ENCODE measurements at regions not wholly inside any gene's neighbourhood (a gene's known extent, or its start where the extent isn't known, plus 50 kb on each side); places are given as distances from the start of the nearest gene placed in this dataset.

DNA sequence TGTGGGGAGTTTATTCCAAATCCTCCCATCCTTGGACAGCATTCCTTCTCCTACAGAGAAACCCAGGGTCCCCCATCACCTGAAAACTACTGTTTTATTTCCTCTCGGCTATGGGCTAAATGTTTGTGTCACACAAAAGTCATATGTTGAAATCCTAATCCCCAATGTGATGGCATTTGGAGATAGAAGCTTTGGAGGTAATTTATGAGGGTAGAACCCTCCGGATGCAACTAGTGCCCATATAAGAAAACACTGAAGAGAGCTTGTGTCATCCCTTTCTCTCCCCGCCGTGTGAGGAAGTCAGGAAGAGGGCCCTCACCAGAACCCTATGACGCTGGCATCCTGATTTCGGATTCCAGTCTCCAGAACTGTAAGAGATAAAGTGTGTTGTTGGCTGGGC, 127.8 kb upstream of the NOCT start:
- no peak for DNase-seq
- Histone ChIP-seq H3K27ac (no peak overlapping the region), H3K9me2 (ENCODE audit: insufficient read depth) (no peaks in the 10 kb centered on the region), H3K27me3 (replicated peaks; ENCODE audit: insufficient read depth) (no peaks in the 10 kb centered on the region), H3K79me2 (ENCODE audit: insufficient read depth) (no peaks in the 10 kb centered on the region), H3K4me2 (ENCODE audit: unreplicated experiment) (no peak overlapping the region), H3F3A (ENCODE audit: insufficient read depth) (no peaks in the 10 kb centered on the region), H3K4me1 (ENCODE audit: insufficient read depth) (peaks cover 20% of the 10 kb centered on the region), H2AFZ (no peak overlapping the region), H3K9ac (no peak overlapping the region), H3K4me3 (no peak overlapping the region), H3K36me3 (ENCODE audit: low read depth) (no peaks in the 10 kb centered on the region), H3K9me3 (ENCODE audit: low read depth) (no peaks in the 10 kb centered on the region), H4K20me1 (ENCODE audit: insufficient read depth) (no peaks in the 10 kb centered on the region)
- in situ Hi-C loops (cut with MboI): no loop called here
- 81 to 90% methylated on average over 6 of the region's 6 CpGs for WGBS, 2 experiments (ENCODE audit: low coverage in 1 of 2, low lambda C conversion rate in 2 of 2, missing lambda C conversion rate in 2 of 2)
- TF ChIP-seq EZH2 (IDR thresholded peaks at IDR 0.05; ENCODE audit: insufficient read depth, poor library complexity, severe bottlenecking) (no peak), EZH2phosphoT487 (IDR thresholded peaks at IDR 0.05; ENCODE audit: insufficient read depth, low read depth) (no peak)

DNA sequence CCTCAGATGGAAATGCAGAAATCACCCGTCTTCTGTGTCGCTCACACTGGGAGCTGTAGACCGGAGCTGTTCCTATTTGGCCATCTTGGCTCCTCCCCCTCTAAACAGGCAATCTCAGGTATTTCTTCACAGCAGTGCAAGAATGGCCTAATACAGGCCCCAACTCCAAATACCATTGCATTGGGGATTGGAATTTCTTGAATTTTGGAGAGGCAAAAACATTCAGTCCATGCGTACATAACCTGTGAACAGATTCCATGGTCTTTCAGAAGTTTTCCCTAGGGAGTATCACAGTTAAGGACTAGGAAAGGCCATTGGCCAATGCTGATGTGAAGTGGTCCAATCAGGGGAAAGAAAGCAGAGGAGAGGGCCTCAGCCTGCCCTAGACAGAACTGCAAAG, 128.2 kb upstream of the NOCT start:
- no peaks in the 10 kb centered on the region for H3K9me3 ChIP-seq (ENCODE audit: low read depth)
- H3F3A ChIP-seq (ENCODE audit: insufficient read depth): no peaks in the 10 kb centered on the region
- no peaks in the 10 kb centered on the region for H3K79me2 ChIP-seq (ENCODE audit: insufficient read depth)
- DNase-seq: no peak
- H2AFZ ChIP-seq: no peak overlapping the region
- H3K9ac ChIP-seq: no peak overlapping the region
- no peaks in the 10 kb centered on the region for H3K27me3 ChIP-seq (replicated peaks; ENCODE audit: insufficient read depth)
- in situ Hi-C loops (cut with MboI): no loop called here
- no peak overlapping the region for H3K4me2 ChIP-seq (ENCODE audit: unreplicated experiment)
- H3K27ac ChIP-seq: no peak overlapping the region
- no peaks in the 10 kb centered on the region for H3K9me2 ChIP-seq (ENCODE audit: insufficient read depth)
- WGBS, 2 experiments (ENCODE audit: low coverage in 1 of 2, low lambda C conversion rate in 2 of 2, missing lambda C conversion rate in 2 of 2): 74 to 96% methylated on average over 4 of the region's 4 CpGs
- TF ChIP-seq EZH2 (IDR thresholded peaks at IDR 0.05; ENCODE audit: insufficient read depth, poor library complexity, severe bottlenecking): no peak
- TF ChIP-seq EZH2phosphoT487 (IDR thresholded peaks at IDR 0.05; ENCODE audit: insufficient read depth, low read depth): no peak
- no peaks in the 10 kb centered on the region for H4K20me1 ChIP-seq (ENCODE audit: insufficient read depth)
- no peaks in the 10 kb centered on the region for H3K36me3 ChIP-seq (ENCODE audit: low read depth)
- peaks cover 16% of the 10 kb centered on the region for H3K4me1 ChIP-seq (ENCODE audit: insufficient read depth)
- H3K4me3 ChIP-seq: no peak overlapping the region

DNA sequence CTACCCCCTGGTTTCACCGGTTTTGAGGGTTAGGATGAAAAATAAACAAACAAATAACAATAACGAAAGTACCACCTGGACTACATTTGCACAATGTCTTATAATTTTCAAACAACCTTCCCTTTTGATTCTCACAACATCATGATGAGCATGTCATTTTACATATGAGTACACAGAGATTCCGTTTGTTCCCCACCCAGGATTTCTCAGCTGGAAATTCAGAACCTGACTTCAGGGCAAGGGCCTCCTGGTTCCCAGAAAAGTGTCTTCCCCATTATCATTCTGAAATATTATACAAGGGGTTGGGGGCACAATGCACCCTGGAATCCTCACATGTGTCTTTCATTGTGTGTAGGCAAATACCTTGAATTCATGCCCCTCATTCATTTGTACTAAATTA, 135.8 kb upstream of the NOCT start:
- H3K27ac ChIP-seq: no peak overlapping the region
- H3K9me3 ChIP-seq (ENCODE audit: low read depth): no peaks in the 10 kb centered on the region
- no peak overlapping the region for H3K4me3 ChIP-seq
- no peak for DNase-seq
- no peaks in the 10 kb centered on the region for H4K20me1 ChIP-seq (ENCODE audit: insufficient read depth)
- no peak overlapping the region for H3K4me2 ChIP-seq (ENCODE audit: unreplicated experiment)
- H3F3A ChIP-seq (ENCODE audit: insufficient read depth): peaks cover 18% of the 10 kb centered on the region
- in situ Hi-C loops (cut with MboI): no loop called here
- TF ChIP-seq EZH2 (IDR thresholded peaks at IDR 0.05; ENCODE audit: insufficient read depth, poor library complexity, severe bottlenecking): no peak
- TF ChIP-seq EZH2phosphoT487 (IDR thresholded peaks at IDR 0.05; ENCODE audit: insufficient read depth, low read depth): no peak
- WGBS, 2 experiments (ENCODE audit: low coverage in 1 of 2, low lambda C conversion rate in 2 of 2, missing lambda C conversion rate in 2 of 2): 74 to 79% methylated on average over 3 of the region's 3 CpGs
- no peaks in the 10 kb centered on the region for H3K36me3 ChIP-seq (ENCODE audit: low read depth)
- H3K9me2 ChIP-seq (ENCODE audit: insufficient read depth): no peaks in the 10 kb centered on the region
- no peaks in the 10 kb centered on the region; the same call in 1 of the 2 replicates for H3K27me3 ChIP-seq (replicated peaks; ENCODE audit: insufficient read depth)
- no peak overlapping the region for H2AFZ ChIP-seq
- H3K9ac ChIP-seq: no peak overlapping the region
- H3K4me1 ChIP-seq (ENCODE audit: insufficient read depth): peaks cover 18% of the 10 kb centered on the region
- H3K79me2 ChIP-seq (ENCODE audit: insufficient read depth): no peaks in the 10 kb centered on the region

DNA sequence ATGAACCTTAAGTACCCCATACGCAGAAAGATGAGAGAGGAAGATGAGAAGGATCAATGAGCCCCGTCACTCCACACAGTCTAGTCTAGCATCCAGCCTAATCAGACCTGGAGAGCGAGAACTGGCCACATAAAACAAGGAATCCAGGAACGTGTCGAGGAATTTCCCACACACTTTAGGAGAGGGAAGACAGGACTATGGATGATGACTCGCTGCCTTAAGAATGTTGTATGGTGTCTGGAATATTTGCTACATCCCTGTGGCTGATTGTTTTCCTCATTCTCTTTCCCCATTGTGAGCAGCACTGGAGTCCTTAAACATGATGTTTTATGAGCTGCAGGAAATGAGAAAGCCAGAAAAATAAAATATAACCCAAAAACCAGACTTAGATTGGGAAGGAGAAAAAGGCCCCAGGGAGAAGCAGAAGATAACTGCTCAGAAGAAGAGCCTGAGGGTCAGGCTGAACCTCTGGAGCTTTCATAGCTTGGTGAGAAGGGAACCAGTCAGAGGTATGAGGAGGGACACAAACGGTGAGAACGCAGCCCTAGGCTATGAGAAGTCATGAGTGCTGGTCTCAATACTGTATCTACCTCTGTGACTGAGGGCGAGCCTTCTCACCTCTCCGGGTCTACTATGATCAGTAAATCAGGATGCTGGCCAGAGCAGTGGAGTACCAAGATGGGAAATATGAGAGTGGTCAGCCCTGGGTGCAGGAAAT, 139.5 kb upstream of the NOCT start:
- in situ Hi-C loops (cut with MboI): no loop called here
- H3K36me3 ChIP-seq (ENCODE audit: low read depth): no peaks in the 10 kb centered on the region
- no peaks in the 10 kb centered on the region for H3K79me2 ChIP-seq (ENCODE audit: insufficient read depth)
- peaks cover 18% of the 10 kb centered on the region for H3K4me1 ChIP-seq (ENCODE audit: insufficient read depth)
- peak overlapping the region; percentile 71 for H3K27ac ChIP-seq
- no peak overlapping the region; the same call in 1 of the 2 replicates for H3K9ac ChIP-seq
- no peaks in the 10 kb centered on the region for H3K9me2 ChIP-seq (ENCODE audit: insufficient read depth)
- H3K4me3 ChIP-seq: no peak overlapping the region
- 0 out of 2 replicates have a peak overlapping the region, but pooled peaks have one; percentile 19 for H2AFZ ChIP-seq
- H3F3A ChIP-seq (ENCODE audit: insufficient read depth): peaks cover 18% of the 10 kb centered on the region
- TF ChIP-seq EZH2phosphoT487 (IDR thresholded peaks at IDR 0.05; ENCODE audit: insufficient read depth, low read depth) (no peak), EZH2 (IDR thresholded peaks at IDR 0.05; ENCODE audit: insufficient read depth, poor library complexity, severe bottlenecking) (no peak)
- no peaks in the 10 kb centered on the region for H4K20me1 ChIP-seq (ENCODE audit: insufficient read depth)
- peak; percentile 87 for DNase-seq
- H3K27me3 ChIP-seq (replicated peaks; ENCODE audit: insufficient read depth): peaks cover 13% of the 10 kb centered on the region; the same call in 1 of the 2 replicates
- 42 to 43% methylated on average over 10 of the region's 10 CpGs for WGBS, 2 experiments (ENCODE audit: low coverage in 1 of 2, low lambda C conversion rate in 2 of 2, missing lambda C conversion rate in 2 of 2)
- peak overlapping the region; percentile 55 for H3K4me2 ChIP-seq (ENCODE audit: unreplicated experiment)
- no peaks in the 10 kb centered on the region for H3K9me3 ChIP-seq (ENCODE audit: low read depth)

All from GM23248 (cell line).